Smooth muscle cell (in vitro differentiated cells): ENCODE measurements at regions not wholly inside any gene's neighbourhood (a gene's known extent, or its start where the extent isn't known, plus 50 kb on each side); places are given as distances from the start of the nearest gene placed in this dataset.

Source experiments
- DNase-seq: peaks from one replicate; lab custom pipeline; 2025; ENCODE audit not compliant: unreplicated experiment; lab: John Stamatoyannopoulos, UW
- H2AFZ ChIP-seq: fragments of 200-600 bp; sonication (generic); 2 replicates; pipeline ENCODE4 v1.6.0; 2016; ENCODE audit warnings: antibody characterized with exemption, low read depth, mild to moderate bottlenecking
- H3F3A ChIP-seq: fragments of 200-600 bp; sonication (generic); 2 replicates; pipeline ENCODE4 v1.6.0; 2017; ENCODE audit warnings: antibody characterized with exemption, low read depth
- H3K27ac ChIP-seq: fragments of 200-600 bp; sonication (generic); 2 replicates; pipeline ENCODE4 v1.5.1; 2016; ENCODE audit warnings: low read depth, mild to moderate bottlenecking
- H3K27me3 ChIP-seq: fragments of 200-600 bp; sonication (generic); 2 replicates; pipeline ENCODE4 v1.6.1; 2016; ENCODE audit warnings: low read depth, mild to moderate bottlenecking
- H3K36me3 ChIP-seq: fragments of 200-600 bp; sonication (generic); 2 replicates; pipeline ENCODE4 v1.5.1; 2016; ENCODE audit warnings: low read depth
- H3K4me1 ChIP-seq: fragments of 200-600 bp; sonication (generic); 2 replicates; pipeline ENCODE4 v1.5.1; 2016; ENCODE audit warnings: low read depth
- H3K4me2 ChIP-seq: fragments of 200-600 bp; sonication (generic); 2 replicates; pipeline ENCODE4 v1.6.0; 2016; ENCODE audit warnings: mild to moderate bottlenecking
- H3K4me3 ChIP-seq: fragments of 200-600 bp; sonication (generic); 2 replicates; pipeline ENCODE4 v1.5.1; 2016; ENCODE audit warnings: mild to moderate bottlenecking
- H3K79me2 ChIP-seq: fragments of 200-600 bp; sonication (generic); 2 replicates; pipeline ENCODE4 v1.6.0; 2016; ENCODE audit warnings: low read depth, mild to moderate bottlenecking
- H3K9ac ChIP-seq: fragments of 200-600 bp; sonication (generic); 2 replicates; pipeline ENCODE4 v1.6.0; 2016; ENCODE audit warnings: low read depth
- H3K9me3 ChIP-seq: fragments of 200-600 bp; sonication (generic); replicated peaks from 2 replicates; pipeline ENCODE4 v1.5.1; 2016; ENCODE audit warnings: low read depth
- H4K20me1 ChIP-seq: fragments of 200-600 bp; sonication (generic); 2 replicates; pipeline ENCODE4 v1.6.0; 2016; ENCODE audit warnings: low read depth
- WGBS: methylation state at CpG from one replicate; pipeline ENCODE4 v1.1.7; 2016; ENCODE audit warnings: low lambda C conversion rate; 5-methylcytosine and 5-hydroxymethylcytosine counted together
- TF ChIP-seq, protein P1 (sequence below): fragments of 200-600 bp; sonication (generic); IDR thresholded peaks from 2 replicates; pipeline ENCODE4 v1.5.1; 2017; ENCODE audit warnings: borderline replicate concordance, mild to moderate bottlenecking, antibody characterized with exemption; ENCODE audit not compliant: insufficient read depth, poor library complexity, severe bottlenecking

DNA sequence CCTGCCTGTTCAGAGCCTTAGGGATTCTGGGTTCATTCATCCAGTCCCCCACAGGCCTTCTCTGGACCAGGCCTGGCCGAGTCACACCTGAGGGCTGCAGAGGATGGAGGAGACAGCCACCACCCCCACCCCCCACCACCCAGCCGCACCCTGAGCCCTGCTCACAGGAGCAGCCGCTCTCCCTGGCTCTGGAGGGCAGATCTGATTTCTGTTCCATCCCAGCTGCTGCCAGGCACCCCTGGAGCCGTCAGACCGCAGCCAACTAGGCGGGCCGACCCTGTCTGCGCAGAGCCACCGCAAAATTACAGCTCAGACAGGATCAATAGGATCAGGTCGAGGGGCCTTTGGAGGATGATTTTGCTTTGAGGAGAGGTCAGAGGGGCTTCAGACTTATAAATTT, 154.6 kb upstream of the MYL2 start:
- H3K27me3 ChIP-seq: peaks cover 4% of the 10 kb centered on the region

GRCh38 chr12:111074559-111074958, 154.2 kb upstream of the MYL2 start:
- no peaks in the 10 kb centered on the region for H3K79me2 ChIP-seq
- H4K20me1 ChIP-seq: no peaks in the 10 kb centered on the region
- H3K4me3 ChIP-seq: no peak overlapping the region
- no peaks in the 10 kb centered on the region for H3K4me1 ChIP-seq
- no peak overlapping the region for H3K4me2 ChIP-seq
- H2AFZ ChIP-seq: no peak overlapping the region
- no peak overlapping the region for H3K27ac ChIP-seq
- no peak overlapping the region for H3K9ac ChIP-seq
- H3K9me3 ChIP-seq: no peaks in the 10 kb centered on the region
- no peaks in the 10 kb centered on the region for H3F3A ChIP-seq
- no peaks in the 10 kb centered on the region for H3K36me3 ChIP-seq
- 100% methylated on average over 6 of the region's 8 CpGs for WGBS
- no peak for DNase-seq
- H3K27me3 ChIP-seq: peaks cover 4% of the 10 kb centered on the region
- TF ChIP-seq, protein P1, sequence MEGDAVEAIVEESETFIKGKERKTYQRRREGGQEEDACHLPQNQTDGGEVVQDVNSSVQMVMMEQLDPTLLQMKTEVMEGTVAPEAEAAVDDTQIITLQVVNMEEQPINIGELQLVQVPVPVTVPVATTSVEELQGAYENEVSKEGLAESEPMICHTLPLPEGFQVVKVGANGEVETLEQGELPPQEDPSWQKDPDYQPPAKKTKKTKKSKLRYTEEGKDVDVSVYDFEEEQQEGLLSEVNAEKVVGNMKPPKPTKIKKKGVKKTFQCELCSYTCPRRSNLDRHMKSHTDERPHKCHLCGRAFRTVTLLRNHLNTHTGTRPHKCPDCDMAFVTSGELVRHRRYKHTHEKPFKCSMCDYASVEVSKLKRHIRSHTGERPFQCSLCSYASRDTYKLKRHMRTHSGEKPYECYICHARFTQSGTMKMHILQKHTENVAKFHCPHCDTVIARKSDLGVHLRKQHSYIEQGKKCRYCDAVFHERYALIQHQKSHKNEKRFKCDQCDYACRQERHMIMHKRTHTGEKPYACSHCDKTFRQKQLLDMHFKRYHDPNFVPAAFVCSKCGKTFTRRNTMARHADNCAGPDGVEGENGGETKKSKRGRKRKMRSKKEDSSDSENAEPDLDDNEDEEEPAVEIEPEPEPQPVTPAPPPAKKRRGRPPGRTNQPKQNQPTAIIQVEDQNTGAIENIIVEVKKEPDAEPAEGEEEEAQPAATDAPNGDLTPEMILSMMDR: no peak

More for the DNA sequence above, 154.6 kb upstream of the MYL2 start:
- H4K20me1 ChIP-seq: no peaks in the 10 kb centered on the region
- 92% methylated on average over 10 of the region's 10 CpGs for WGBS
- H3K27ac ChIP-seq: no peak overlapping the region
- no peaks in the 10 kb centered on the region for H3K4me1 ChIP-seq
- no peaks in the 10 kb centered on the region for H3K9me3 ChIP-seq
- H3K36me3 ChIP-seq: no peaks in the 10 kb centered on the region
- no peak overlapping the region for H3K4me3 ChIP-seq
- H3K79me2 ChIP-seq: no peaks in the 10 kb centered on the region
- H3F3A ChIP-seq: no peaks in the 10 kb centered on the region
- no peak for DNase-seq
- TF ChIP-seq, protein P1: no peak
- no peak overlapping the region for H3K9ac ChIP-seq
- no peak overlapping the region for H2AFZ ChIP-seq
- no peak overlapping the region for H3K4me2 ChIP-seq

DNA sequence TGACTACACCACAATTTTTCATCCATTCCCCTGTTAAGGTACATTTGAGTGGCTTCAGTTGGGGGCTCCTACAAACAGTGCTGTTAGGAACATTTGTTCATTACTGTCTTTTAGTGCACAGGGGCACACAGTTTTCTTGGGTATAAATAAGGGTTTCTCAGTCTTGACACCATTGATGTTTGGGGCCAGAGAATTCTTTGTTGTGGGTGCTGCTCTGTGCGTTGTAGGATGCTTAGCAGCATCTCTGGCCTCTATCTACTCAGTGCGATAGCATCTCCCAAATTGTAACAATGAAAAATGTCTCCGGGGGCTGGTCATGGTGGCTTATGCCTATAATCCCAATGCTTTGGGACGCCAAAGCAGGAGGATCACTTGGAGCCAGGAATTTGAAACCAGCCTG, 153.0 kb upstream of the MYL2 start:
- Histone ChIP-seq H3K79me2 (no peaks in the 10 kb centered on the region), H3K9ac (no peak overlapping the region), H3K4me3 (no peak overlapping the region), H3F3A (no peaks in the 10 kb centered on the region), H3K9me3 (no peaks in the 10 kb centered on the region), H2AFZ (no peak overlapping the region), H3K36me3 (no peaks in the 10 kb centered on the region), H3K4me1 (no peaks in the 10 kb centered on the region), H4K20me1 (no peaks in the 10 kb centered on the region), H3K27ac (no peak overlapping the region), H3K4me2 (no peak overlapping the region), H3K27me3 (peaks cover 4% of the 10 kb centered on the region)
- 90% methylated on average over 4 of the region's 4 CpGs for WGBS
- TF ChIP-seq, protein P1: no peak
- DNase-seq: no peak

- H3K79me2 ChIP-seq: no peaks in the 10 kb centered on the region
- H3K27ac ChIP-seq: no peak overlapping the region
- no peaks in the 10 kb centered on the region for H4K20me1 ChIP-seq
- peaks cover 4% of the 10 kb centered on the region for H3K27me3 ChIP-seq
- H3K9ac ChIP-seq: no peak overlapping the region
- no peak for DNase-seq
- H3K4me1 ChIP-seq: no peaks in the 10 kb centered on the region
- H3K9me3 ChIP-seq: no peaks in the 10 kb centered on the region
- H3K4me2 ChIP-seq: no peak overlapping the region
- TF ChIP-seq, protein P1: no peak
- no peaks in the 10 kb centered on the region for H3F3A ChIP-seq
- no peaks in the 10 kb centered on the region for H3K36me3 ChIP-seq
- H3K4me3 ChIP-seq: no peak overlapping the region
- H2AFZ ChIP-seq: no peak overlapping the region
These were observed 151.9 kb upstream of the MYL2 start for GRCh38 chr12:111072299-111072698.
